SK-N-SH (cell line): ENCODE measurements at regions not wholly inside any gene's neighbourhood (a gene's known extent, or its start where the extent isn't known, plus 50 kb on each side); places are given as distances from the start of the nearest gene placed in this dataset.
A peak's percentile ranks its signal among the peaks of the same experiment; 100 is the strongest.

Source experiments
- CTCF ChIA-PET: fragments of 300-600, 350-600 bp; formaldehyde crosslinking; extraction: SDS; loops from one replicate; lab custom pipeline; 2021; lab: Yijun Ruan, JAX
- POLR2A ChIA-PET: fragments of 350-600 bp; sonication (Branson Sonifier 250); formaldehyde crosslinking; extraction: SDS; loops from one replicate; lab custom pipeline; 2020; ENCODE audit warnings: antibody characterized with exemption, inconsistent platforms; lab: Yijun Ruan, JAX
- DNase-seq: peaks from one replicate; pipeline ENCODE4 v3.0.0; 2012
- H2AFZ ChIP-seq: fragments of 200-600 bp; sonication (generic); 2 replicates; pipeline ENCODE4 v1.8.1; 2016; ENCODE audit warnings: antibody characterized with exemption, mild to moderate bottlenecking, low read depth
- H3F3A ChIP-seq: fragments of 200-600 bp; sonication (generic); replicated peaks from 2 replicates; pipeline ENCODE3; 2016; ENCODE audit warnings: antibody characterized with exemption, mild to moderate bottlenecking; ENCODE audit not compliant: insufficient read depth
- H3K27ac ChIP-seq, 2 experiments: fragments of 200-500 bp in 1 of 2; fragments of 200-600 bp in 1 of 2; sonication (Bioruptor generic) in 1 of 2; sonication (generic), shearing (Covaris generic) in 1 of 2; 2 replicates each; pipeline versions ENCODE4 v1.5.1 to v1.6.1; 2014 to 2016; ENCODE audit warnings: low read depth in 2 of 2, inconsistent platforms in 1 of 2, low read length in 1 of 2, mild to moderate bottlenecking in 1 of 2, mixed read lengths in 1 of 2
- H3K27me3 ChIP-seq: fragments of 200-600 bp; sonication (generic), shearing (Covaris generic); 2 replicates; pipeline ENCODE4 v1.6.1; 2016; ENCODE audit warnings: mixed run types; ENCODE audit not compliant: insufficient read depth
- H3K36me3 ChIP-seq, 2 experiments: fragments of 200-500 bp in 1 of 2; fragments of 200-600 bp in 1 of 2; sonication (Bioruptor generic) in 1 of 2; sonication (generic) in 1 of 2; replicated peaks in 1 of 2; 2 replicates each; pipeline versions ENCODE3 to v1.5.1; 2014 to 2016; ENCODE audit warnings: low read length in 1 of 2, mild to moderate bottlenecking in 1 of 2; ENCODE audit not compliant: insufficient read depth in 2 of 2, control insufficient read depth in 1 of 2
- H3K4me1 ChIP-seq, 2 experiments: fragments of 200-500 bp in 1 of 2; fragments of 200-600 bp in 1 of 2; sonication (Bioruptor generic) in 1 of 2; sonication (generic), shearing (Covaris generic) in 1 of 2; 2 replicates each; pipeline versions ENCODE4 v1.5.1 to v1.6.1; 2014 to 2016; ENCODE audit warnings: low read depth in 1 of 2, low read length in 1 of 2, mixed run types in 1 of 2; ENCODE audit not compliant: insufficient read depth in 2 of 2, control insufficient read depth in 1 of 2
- H3K4me2 ChIP-seq: fragments of 200-600 bp; sonication (generic), shearing (Covaris generic); 2 replicates; pipeline ENCODE4 v1.6.1; 2017; ENCODE audit warnings: mixed run types
- H3K4me3 ChIP-seq, 2 experiments: fragments of 200-500 bp in 1 of 2; fragments of 200-600 bp in 1 of 2; sonication (Bioruptor generic) in 1 of 2; sonication (generic), shearing (Covaris generic) in 1 of 2; 2 replicates each; pipeline versions ENCODE4 v1.5.1 to v1.8.1; 2014 to 2016; ENCODE audit warnings: low read depth in 2 of 2, inconsistent platforms in 1 of 2, low read length in 1 of 2, mild to moderate bottlenecking in 1 of 2, mixed read lengths in 1 of 2, moderate library complexity in 1 of 2
- H3K79me2 ChIP-seq: fragments of 200-600 bp; sonication (generic); 2 replicates; pipeline ENCODE4 v1.8.1; 2017; ENCODE audit warnings: mild to moderate bottlenecking; ENCODE audit not compliant: insufficient read depth
- H3K9ac ChIP-seq: fragments of 200-600 bp; sonication (generic); 2 replicates; pipeline ENCODE4 v1.6.1; 2017; ENCODE audit warnings: mixed run types
- H3K9me2 ChIP-seq: fragments of 200-600 bp; sonication (generic); 2 replicates; pipeline ENCODE4 v1.6.1; 2017; ENCODE audit warnings: mixed run types
- H3K9me3 ChIP-seq: fragments of 200-600 bp; sonication (generic); 2 replicates; pipeline ENCODE4 v1.6.1; 2017; ENCODE audit warnings: mixed run types, mild to moderate bottlenecking, moderate library complexity
- H4K20me1 ChIP-seq: fragments of 200-600 bp; sonication (generic); 2 replicates; pipeline ENCODE4 v1.6.1; 2017; ENCODE audit warnings: mild to moderate bottlenecking, mixed run types; ENCODE audit not compliant: insufficient read depth
- CHD2 ChIP-seq: fragments of 150-350 bp; IDR thresholded peaks from 2 replicates; pipeline ENCODE4 v1.6.1; 2018; ENCODE audit warnings: low read length; ENCODE audit not compliant: partially characterized antibody
- ELF1 ChIP-seq: IDR thresholded peaks from 2 replicates; pipeline ENCODE4 v1.4.0; 2012
- EP300 ChIP-seq, 2 experiments: IDR thresholded peaks; 2 replicates each; pipeline versions ENCODE4 v1.4.0 to v1.6.1; 2012; ENCODE audit warnings: borderline replicate concordance in 1 of 2, low read depth in 1 of 2, low read length in 1 of 2
- EZH2phosphoT487 ChIP-seq: fragments of 200-600 bp; sonication (generic); IDR thresholded peaks from 2 replicates; pipeline ENCODE4 v1.6.1; 2017; ENCODE audit warnings: low read depth, mixed run types, mild to moderate bottlenecking, antibody characterized with exemption, moderate library complexity, borderline replicate concordance
- FOSL2 ChIP-seq: IDR thresholded peaks from 2 replicates; pipeline ENCODE4 v1.4.0; 2012; ENCODE audit warnings: low read depth, mild to moderate bottlenecking, moderate library complexity, borderline replicate concordance
- FOXJ3 ChIP-seq: sonication (generic); formaldehyde crosslinking; IDR thresholded peaks from 2 replicates; pipeline ENCODE4 v1.5.1; 2020; ENCODE audit warnings: mild to moderate bottlenecking, missing genetic modification reagents
- GABPA ChIP-seq: IDR thresholded peaks from 2 replicates; pipeline ENCODE4 v1.4.0; 2012; ENCODE audit warnings: low read depth, mild to moderate bottlenecking
- GATA2 ChIP-seq: sonication (generic); formaldehyde crosslinking; IDR thresholded peaks from 2 replicates; pipeline ENCODE4 v1.5.0; 2020; ENCODE audit warnings: mild to moderate bottlenecking, missing genetic modification reagents
- JUND ChIP-seq: IDR thresholded peaks from 2 replicates; pipeline ENCODE4 v1.4.0; 2012
- MAX ChIP-seq: IDR thresholded peaks from 2 replicates; pipeline ENCODE4 v1.4.0; 2012; ENCODE audit warnings: low read depth
- MXI1 ChIP-seq: IDR thresholded peaks from 2 replicates; pipeline ENCODE4 v1.6.1; 2012; ENCODE audit warnings: mild to moderate bottlenecking, low read depth, low read length, improper control_type of control experiment
- PBX3 ChIP-seq: IDR thresholded peaks from 2 replicates; pipeline ENCODE4; 2012
- POLR2AphosphoS5 ChIP-seq: IDR thresholded peaks from 2 replicates; pipeline ENCODE4 v1.6.1; 2012; ENCODE audit warnings: low read depth, low read length
- RFX5 ChIP-seq: IDR thresholded peaks from 2 replicates; pipeline ENCODE4 v1.6.1; 2012; ENCODE audit warnings: mild to moderate bottlenecking, improper control_type of control experiment, low read length
- SIN3A ChIP-seq: IDR thresholded peaks from 2 replicates; pipeline ENCODE4 v1.6.1; 2012; ENCODE audit warnings: low read depth, mild to moderate bottlenecking, low read length, moderate library complexity, borderline replicate concordance
- TAF1 ChIP-seq: IDR thresholded peaks from 2 replicates; pipeline ENCODE4 v1.6.1; 2012; ENCODE audit warnings: low read depth, mild to moderate bottlenecking, low read length, moderate library complexity, borderline replicate concordance
- YY1 ChIP-seq: IDR thresholded peaks from 2 replicates; pipeline ENCODE4 v1.4.0; 2012; ENCODE audit warnings: low read depth, mild to moderate bottlenecking
- WGBS: methylation state at CpG from one replicate; pipeline ENCODE4 v1.1.6; 2017; ENCODE audit warnings: low lambda C conversion rate; 5-methylcytosine and 5-hydroxymethylcytosine counted together

- TF ChIP-seq MXI1: no peak; the same call in 1 of the 2 replicates
- no peak for TF ChIP-seq YY1
- TF ChIP-seq EP300 (IDR thresholded peaks at IDR 0.05; ENCODE audit: borderline replicate concordance in 1 of 2, low read depth in 1 of 2, low read length in 1 of 2): peak in 1 of 2 experiments; percentile 78; a peak in 2 of 4 replicates
- TF ChIP-seq FOXJ3 (CRISPR knock-in tag): peak; percentile 20; the same call in 1 of the 2 replicates
- TF ChIP-seq GATA2 (CRISPR knock-in tag): peak; percentile 51; the same call in 1 of the 2 replicates
- TF ChIP-seq POLR2AphosphoS5: no peak
- TF ChIP-seq ELF1: no peak
- no peak for TF ChIP-seq RFX5
- TF ChIP-seq CHD2: peak; percentile 67
- no peak for TF ChIP-seq MAX
- no peak for TF ChIP-seq JUND
- TF ChIP-seq GABPA: no peak
- no peak for TF ChIP-seq TAF1
- no peak for TF ChIP-seq SIN3A
These were observed 133.2 kb upstream of the ZBTB40 start (continued) for GRCh38 chr1:22318279-22318981.

- H2AFZ ChIP-seq: no peak overlapping the region
- H3K27ac ChIP-seq: 0 out of 4 replicates have a peak overlapping the region, but pooled peaks of 1 of the 2 experiments have one; percentile 1
- H3K4me3 ChIP-seq: no peak overlapping the region
- no peaks in the 10 kb centered on the region for H3F3A ChIP-seq
- no peak for DNase-seq
- H3K9me3 ChIP-seq: no peaks in the 10 kb centered on the region
- no peaks in the 10 kb centered on the region for H3K79me2 ChIP-seq
- H3K4me2 ChIP-seq: no peak overlapping the region
- whole genome bisulfite sequencing: 66% methylated on average over 5 of the region's 5 CpGs
- peaks cover 0 to 57% of the 10 kb centered on the region in 2 experiments; a peak in 2 of 4 replicates for H3K4me1 ChIP-seq
- CTCF ChIA-PET: interaction anchor here (1.0 to 2.0 kb wide), 2 partner anchors 95 to 97 kb away, joined by 3 to 9 read pairs; no protein-coding TSS in a partner anchor
- POLR2A ChIA-PET: interaction anchor here (0.5 kb wide), 1 partner anchor 543 kb away, joined by 3 read pairs; no protein-coding TSS in a partner anchor
- H4K20me1 ChIP-seq: no peaks in the 10 kb centered on the region
- no peak for TF ChIP-seq JUND
- TF ChIP-seq FOSL2: no peak
- no peak for TF ChIP-seq ELF1
- TF ChIP-seq PBX3: no peak
- TF ChIP-seq CHD2: no peak
- no peak for TF ChIP-seq EZH2phosphoT487
- H3K36me3 ChIP-seq: no peaks in the 10 kb centered on the region
- no peaks in the 10 kb centered on the region for H3K9me2 ChIP-seq
- no peaks in the 10 kb centered on the region; the same call in 1 of the 2 replicates for H3K27me3 ChIP-seq
- no peak overlapping the region for H3K9ac ChIP-seq
These were observed 132.0 kb upstream of the ZBTB40 start for GRCh38 chr1:22319608-22320007.
